ENCODE measurements at regions not wholly inside any gene's neighbourhood (a gene's known extent, or its start where the extent isn't known, plus 50 kb on each side); places are given as distances from the start of the nearest gene placed in this dataset.

GRCh38 chr17:12277827-12278226, 257.1 kb downstream of the MAP2K4 start:
- Histone ChIP-seq H3K9me3 (ENCODE audit: control insufficient read depth, insufficient read depth, low read length) (no peaks in the 10 kb centered on the region), H3K27me3 (ENCODE audit: control insufficient read depth, insufficient read depth, low read length) (no peaks in the 10 kb centered on the region), H3K36me3 (ENCODE audit: control insufficient read depth, insufficient read depth, low read length) (no peaks in the 10 kb centered on the region), H3K27ac (ENCODE audit: low read depth, low read length) (no peak overlapping the region), H3K4me3 (ENCODE audit: low read depth, low read length) (no peak overlapping the region), H3K4me1 (ENCODE audit: control insufficient read depth, insufficient read depth, low read length) (no peaks in the 10 kb centered on the region)
- DNase-seq (ENCODE audit: low read depth in 4 of 6, low spot score in 6 of 6) = no peak
- WGBS (ENCODE audit: insufficient coverage) = 91% methylated on average over 1 of the region's 3 CpGs

- no CpG with 5 or more reads among the region's 1 CpG for WGBS (ENCODE audit: insufficient coverage)
Observed at GRCh38 chr17:12282056-12282455, 261.4 kb downstream of the MAP2K4 start.

GRCh38 chr17:12287953-12288352, 267.3 kb downstream of the MAP2K4 start:
- no peak for DNase-seq (ENCODE audit: low read depth in 4 of 6, low spot score in 6 of 6)
- Histone ChIP-seq H3K4me3 (ENCODE audit: low read depth, low read length) (no peak overlapping the region), H3K36me3 (ENCODE audit: control insufficient read depth, insufficient read depth, low read length) (no peaks in the 10 kb centered on the region), H3K4me1 (ENCODE audit: control insufficient read depth, insufficient read depth, low read length) (no peaks in the 10 kb centered on the region), H3K27me3 (ENCODE audit: control insufficient read depth, insufficient read depth, low read length) (no peaks in the 10 kb centered on the region), H3K27ac (ENCODE audit: low read depth, low read length) (no peak overlapping the region), H3K9me3 (ENCODE audit: control insufficient read depth, insufficient read depth, low read length) (no peaks in the 10 kb centered on the region)
- no CpG with 5 or more reads among the region's 2 CpGs for WGBS (ENCODE audit: insufficient coverage)

More at GRCh38 chr17:12282056-12282455, 261.4 kb downstream of the MAP2K4 start:
- Histone ChIP-seq H3K4me3 (ENCODE audit: low read depth, low read length) (no peak overlapping the region), H3K9me3 (ENCODE audit: control insufficient read depth, insufficient read depth, low read length) (no peaks in the 10 kb centered on the region), H3K36me3 (ENCODE audit: control insufficient read depth, insufficient read depth, low read length) (no peaks in the 10 kb centered on the region), H3K27ac (ENCODE audit: low read depth, low read length) (no peak overlapping the region), H3K27me3 (ENCODE audit: control insufficient read depth, insufficient read depth, low read length) (no peaks in the 10 kb centered on the region), H3K4me1 (ENCODE audit: control insufficient read depth, insufficient read depth, low read length) (no peaks in the 10 kb centered on the region)
- DNase-seq (ENCODE audit: low read depth in 4 of 6, low spot score in 6 of 6) = no peak

- 83% methylated on average over 6 of the region's 6 CpGs for WGBS (ENCODE audit: insufficient coverage)
- no peak overlapping the region for H3K27ac ChIP-seq (ENCODE audit: low read depth, low read length)
- no peaks in the 10 kb centered on the region for H3K4me1 ChIP-seq (ENCODE audit: control insufficient read depth, insufficient read depth, low read length)
- H3K27me3 ChIP-seq (ENCODE audit: control insufficient read depth, insufficient read depth, low read length) = no peaks in the 10 kb centered on the region
- no peaks in the 10 kb centered on the region for H3K9me3 ChIP-seq (ENCODE audit: control insufficient read depth, insufficient read depth, low read length)
- no peaks in the 10 kb centered on the region for H3K36me3 ChIP-seq (ENCODE audit: control insufficient read depth, insufficient read depth, low read length)
- DNase-seq (ENCODE audit: low read depth in 4 of 6, low spot score in 6 of 6) = no peak
- no peak overlapping the region for H3K4me3 ChIP-seq (ENCODE audit: low read depth, low read length)
Observed at GRCh38 chr17:12290207-12290606, 269.5 kb downstream of the MAP2K4 start.

DNA sequence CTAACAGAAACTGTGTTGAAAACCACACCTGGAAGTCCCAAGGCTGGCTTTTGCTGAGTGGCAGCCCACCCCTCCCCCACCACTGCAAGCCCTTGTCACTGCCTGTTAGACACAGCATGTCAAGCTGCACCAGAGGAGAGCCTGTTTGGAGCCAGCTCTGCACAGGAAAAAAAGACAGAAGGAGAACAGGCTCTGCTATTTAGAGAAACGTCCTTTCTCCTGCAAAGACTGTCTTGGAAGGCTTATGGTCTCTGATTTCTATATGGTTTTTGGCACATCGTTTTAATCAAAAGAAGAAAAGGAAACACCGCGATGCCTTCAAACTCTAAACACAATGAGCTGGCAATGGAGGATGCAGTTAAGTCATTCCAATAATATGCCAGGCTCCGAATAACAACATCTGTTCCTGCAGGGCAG, 275.5 kb downstream of the MAP2K4 start:
- H3K27ac ChIP-seq (ENCODE audit: low read depth, low read length) = no peak overlapping the region
- 24% methylated on average over 2 of the region's 5 CpGs for WGBS (ENCODE audit: insufficient coverage)
- H3K9me3 ChIP-seq (ENCODE audit: control insufficient read depth, insufficient read depth, low read length) = no peaks in the 10 kb centered on the region
- no peak overlapping the region for H3K4me3 ChIP-seq (ENCODE audit: low read depth, low read length)
- peaks cover 4% of the 10 kb centered on the region for H3K4me1 ChIP-seq (ENCODE audit: control insufficient read depth, insufficient read depth, low read length)
- no peaks in the 10 kb centered on the region for H3K27me3 ChIP-seq (ENCODE audit: control insufficient read depth, insufficient read depth, low read length)
- peak in 5 of 6 donors; percentile 7 to 83 (median 17) for DNase-seq (ENCODE audit: low read depth in 4 of 6, low spot score in 6 of 6)
- H3K36me3 ChIP-seq (ENCODE audit: control insufficient read depth, insufficient read depth, low read length) = no peaks in the 10 kb centered on the region

- 95% methylated on average over 2 of the region's 4 CpGs for WGBS (ENCODE audit: insufficient coverage)
- no peak overlapping the region for H3K4me3 ChIP-seq (ENCODE audit: low read depth, low read length)
- H3K27ac ChIP-seq (ENCODE audit: low read depth, low read length) = no peak overlapping the region
- no peaks in the 10 kb centered on the region for H3K4me1 ChIP-seq (ENCODE audit: control insufficient read depth, insufficient read depth, low read length)
- H3K9me3 ChIP-seq (ENCODE audit: control insufficient read depth, insufficient read depth, low read length) = no peaks in the 10 kb centered on the region
- no peaks in the 10 kb centered on the region for H3K36me3 ChIP-seq (ENCODE audit: control insufficient read depth, insufficient read depth, low read length)
- no peak for DNase-seq (ENCODE audit: low read depth in 4 of 6, low spot score in 6 of 6)
- H3K27me3 ChIP-seq (ENCODE audit: control insufficient read depth, insufficient read depth, low read length) = no peaks in the 10 kb centered on the region
Observed at GRCh38 chr17:12301551-12301950, 280.9 kb downstream of the MAP2K4 start.

DNA sequence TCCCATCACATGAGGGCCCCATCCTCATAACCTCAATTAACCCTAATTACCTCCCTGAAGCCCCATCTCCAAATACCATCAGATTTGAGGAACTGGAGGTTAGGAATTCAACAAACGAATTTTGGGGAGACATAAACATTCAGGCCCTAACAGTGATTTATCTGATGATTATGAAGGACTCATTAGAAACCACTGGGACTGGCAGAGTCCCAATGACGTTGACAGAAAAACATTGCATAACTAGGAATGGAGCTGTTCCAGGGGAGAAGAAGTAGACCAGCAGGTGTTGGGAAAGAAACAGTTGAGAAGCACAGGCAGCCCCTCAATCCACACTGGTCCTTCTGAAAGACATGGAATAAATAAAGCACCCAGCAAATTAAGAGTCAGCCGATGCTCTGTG, 282.0 kb downstream of the MAP2K4 start:
- 70% methylated on average over 3 of the region's 3 CpGs for WGBS (ENCODE audit: insufficient coverage)
- no peaks in the 10 kb centered on the region for H3K27me3 ChIP-seq (ENCODE audit: control insufficient read depth, insufficient read depth, low read length)
- no peak overlapping the region for H3K4me3 ChIP-seq (ENCODE audit: low read depth, low read length)
- no peaks in the 10 kb centered on the region for H3K4me1 ChIP-seq (ENCODE audit: control insufficient read depth, insufficient read depth, low read length)
- DNase-seq (ENCODE audit: low read depth in 4 of 6, low spot score in 6 of 6) = no peak
- no peak overlapping the region for H3K27ac ChIP-seq (ENCODE audit: low read depth, low read length)
- no peaks in the 10 kb centered on the region for H3K9me3 ChIP-seq (ENCODE audit: control insufficient read depth, insufficient read depth, low read length)
- H3K36me3 ChIP-seq (ENCODE audit: control insufficient read depth, insufficient read depth, low read length) = no peaks in the 10 kb centered on the region

- Histone ChIP-seq H3K4me3 (ENCODE audit: low read depth, low read length) (no peak overlapping the region), H3K36me3 (ENCODE audit: control insufficient read depth, insufficient read depth, low read length) (no peaks in the 10 kb centered on the region), H3K9me3 (ENCODE audit: control insufficient read depth, insufficient read depth, low read length) (peaks cover 8% of the 10 kb centered on the region), H3K27me3 (ENCODE audit: control insufficient read depth, insufficient read depth, low read length) (no peaks in the 10 kb centered on the region), H3K27ac (ENCODE audit: low read depth, low read length) (no peak overlapping the region), H3K4me1 (ENCODE audit: control insufficient read depth, insufficient read depth, low read length) (no peaks in the 10 kb centered on the region)
- no CpG with 5 or more reads among the region's 1 CpG for WGBS (ENCODE audit: insufficient coverage)
- DNase-seq (ENCODE audit: low read depth in 4 of 6, low spot score in 6 of 6) = no peak
Observed at GRCh38 chr17:12310811-12311210, 290.1 kb downstream of the MAP2K4 start.

DNA sequence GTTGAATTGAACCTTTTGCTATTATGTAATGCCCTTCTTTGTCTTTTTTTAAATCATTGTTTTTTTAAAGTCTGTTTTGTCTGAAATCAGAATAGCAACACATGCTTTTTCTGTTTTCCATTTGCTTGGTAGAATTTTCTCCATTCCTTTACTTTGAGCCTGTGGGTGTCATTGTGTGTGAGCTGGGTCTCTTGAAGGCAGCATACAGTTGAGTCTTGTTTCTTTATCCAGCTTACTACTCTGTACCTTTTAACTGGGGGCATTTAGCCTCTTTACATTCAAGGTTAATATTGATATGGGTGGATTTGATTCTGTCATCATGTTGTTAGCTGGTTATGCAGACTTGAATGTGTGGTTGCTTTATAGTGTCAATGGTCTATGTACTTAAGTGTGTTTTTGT, 292.0 kb downstream of the MAP2K4 start:
- H3K4me1 ChIP-seq (ENCODE audit: control insufficient read depth, insufficient read depth, low read length) = no peaks in the 10 kb centered on the region
- no peak overlapping the region for H3K27ac ChIP-seq (ENCODE audit: low read depth, low read length)
- no peak overlapping the region for H3K4me3 ChIP-seq (ENCODE audit: low read depth, low read length)
- no peak for DNase-seq (ENCODE audit: low read depth in 4 of 6, low spot score in 6 of 6)
- no peaks in the 10 kb centered on the region for H3K27me3 ChIP-seq (ENCODE audit: control insufficient read depth, insufficient read depth, low read length)
- H3K9me3 ChIP-seq (ENCODE audit: control insufficient read depth, insufficient read depth, low read length) = peaks cover 8% of the 10 kb centered on the region
- H3K36me3 ChIP-seq (ENCODE audit: control insufficient read depth, insufficient read depth, low read length) = no peaks in the 10 kb centered on the region

- H3K27ac ChIP-seq (ENCODE audit: low read depth, low read length) = no peak overlapping the region
- H3K4me3 ChIP-seq (ENCODE audit: low read depth, low read length) = no peak overlapping the region
- H3K9me3 ChIP-seq (ENCODE audit: control insufficient read depth, insufficient read depth, low read length) = peaks cover 8% of the 10 kb centered on the region
- no CpG with 5 or more reads among the region's 1 CpG for WGBS (ENCODE audit: insufficient coverage)
- DNase-seq (ENCODE audit: low read depth in 4 of 6, low spot score in 6 of 6) = no peak
- H3K4me1 ChIP-seq (ENCODE audit: control insufficient read depth, insufficient read depth, low read length) = no peaks in the 10 kb centered on the region
- no peaks in the 10 kb centered on the region for H3K27me3 ChIP-seq (ENCODE audit: control insufficient read depth, insufficient read depth, low read length)
- H3K36me3 ChIP-seq (ENCODE audit: control insufficient read depth, insufficient read depth, low read length) = no peaks in the 10 kb centered on the region
Observed at GRCh38 chr17:12313786-12314185, 293.1 kb downstream of the MAP2K4 start.

Data from spinal cord (tissue), 9 donors.